NCI-H2107 treated with DMSO at 0.1 percent for 48 hours (cell line): ENCODE measurements at regions not wholly inside any gene's neighbourhood (a gene's known extent, or its start where the extent isn't known, plus 50 kb on each side); places are given as distances from the start of the nearest gene placed in this dataset.

ENCODE experiments used
- DNase-seq: peaks from one replicate; lab custom pipeline; 2025; ENCODE audit not compliant: unreplicated experiment; lab: John Stamatoyannopoulos, UW

DNA sequence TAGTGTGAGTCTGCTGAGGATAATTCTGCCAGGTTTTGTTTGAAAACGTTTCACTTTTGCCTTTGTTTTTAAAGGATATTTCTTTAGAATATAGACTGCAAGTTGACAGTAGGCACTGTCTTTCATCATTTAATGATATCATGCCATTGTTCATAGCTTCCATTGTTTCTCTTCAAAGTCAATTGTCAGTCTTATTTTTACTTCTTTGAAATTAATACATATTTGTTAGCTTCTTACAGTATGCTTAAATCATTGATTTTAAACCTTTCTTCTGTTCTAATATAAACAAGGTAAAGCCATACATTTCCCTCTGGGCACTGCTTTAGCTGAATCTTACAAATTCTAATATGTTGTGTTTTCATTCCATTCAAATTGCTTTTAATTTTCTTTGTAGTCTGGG lies 62.3 kb upstream of the PARVA start:
- no peak for DNase-seq

DNA sequence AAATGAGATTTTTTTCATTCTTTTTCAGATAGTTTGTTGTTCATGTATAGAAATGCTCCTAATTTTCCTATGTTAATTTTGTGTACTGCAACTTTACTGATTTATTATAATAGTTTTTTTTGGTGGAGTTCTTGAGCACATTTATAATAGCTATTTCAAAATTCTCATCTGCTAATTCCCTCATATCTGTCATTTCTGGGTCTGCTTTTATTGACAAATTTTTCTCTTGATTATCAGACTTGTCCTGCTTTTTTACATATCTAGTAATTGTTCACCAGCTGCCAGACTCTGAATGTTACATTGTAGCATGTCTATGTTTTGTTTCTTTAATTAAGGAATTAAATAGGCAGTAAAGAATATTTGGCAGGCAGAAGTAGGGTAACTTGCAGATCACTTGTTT lies 60.9 kb upstream of the PARVA start:
- DNase-seq: no peak

DNA sequence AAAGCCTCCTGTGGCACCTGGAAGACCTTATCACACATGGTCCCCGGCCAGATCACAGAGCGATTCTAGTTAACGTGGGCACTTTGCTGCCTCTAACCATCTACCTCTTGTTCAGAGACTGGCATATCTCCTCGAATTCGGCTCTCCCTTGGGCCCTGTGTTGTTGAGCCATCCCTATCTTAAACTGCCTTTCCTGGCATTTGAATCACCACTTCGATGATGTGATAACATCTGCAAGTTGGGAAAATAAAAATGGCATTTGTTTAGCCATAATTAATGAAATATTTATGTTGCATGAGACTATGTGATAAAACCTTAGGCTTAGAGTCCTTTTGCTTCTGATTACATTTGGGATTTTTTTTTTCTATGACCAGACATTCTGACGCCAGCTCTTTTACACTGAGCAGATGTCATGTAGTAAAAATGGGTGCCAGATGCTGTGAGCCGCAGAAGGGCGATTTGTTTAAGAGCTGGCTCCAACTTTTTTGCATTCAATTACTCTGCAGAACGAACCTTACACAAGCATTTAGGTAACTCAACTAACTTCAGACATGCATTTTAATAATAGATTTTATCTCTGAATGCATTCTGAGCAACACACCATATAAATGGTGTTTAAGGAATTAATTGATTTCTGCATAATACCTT lies 58.5 kb upstream of the PARVA start:
- DNase-seq: peak; percentile 96

DNA sequence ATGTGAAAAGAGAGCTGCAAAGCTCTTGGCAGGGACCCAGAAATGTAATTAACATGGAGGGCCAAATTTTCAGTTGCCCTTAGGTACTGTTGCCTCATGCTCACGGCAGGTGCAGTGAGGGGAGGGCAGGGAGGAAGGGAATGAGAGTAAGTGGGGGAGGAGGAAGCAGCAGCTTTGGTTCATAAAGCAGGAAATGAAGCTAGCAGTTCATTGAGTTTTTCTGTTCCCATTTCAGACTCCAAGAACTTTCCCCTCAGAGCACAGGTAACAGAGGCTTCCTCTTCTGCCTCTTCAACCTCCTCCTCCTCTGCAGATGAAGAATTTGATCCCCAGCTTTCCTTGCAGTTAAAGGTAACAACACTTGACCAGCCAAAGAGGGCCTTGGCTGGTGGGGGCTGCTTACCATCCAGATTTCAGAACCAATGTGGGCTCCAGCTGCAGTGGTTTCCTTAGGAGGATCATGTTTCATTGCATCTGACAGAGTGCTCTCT lies 57.9 kb upstream of the PARVA start:
- peak; percentile 95 for DNase-seq

DNA sequence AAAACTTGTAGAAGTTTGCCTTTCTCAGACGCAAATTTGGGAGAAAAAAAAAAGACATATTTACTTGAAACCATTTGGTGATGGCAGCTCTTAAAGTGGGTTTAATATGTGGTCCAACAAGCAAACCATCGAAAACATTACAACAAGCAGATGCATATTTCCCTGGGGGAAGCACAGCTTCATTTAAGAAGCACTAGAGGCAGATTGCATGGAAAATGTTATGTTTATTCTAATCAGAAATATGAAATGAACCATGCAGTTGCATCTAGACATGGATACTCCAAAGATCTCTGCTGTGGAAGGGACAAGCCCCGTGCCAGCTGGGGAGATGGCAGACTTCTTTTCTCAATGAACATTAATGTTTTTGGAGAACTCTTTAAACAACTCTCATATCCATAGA lies 57.4 kb upstream of the PARVA start:
- DNase-seq: peak; percentile 93

DNA sequence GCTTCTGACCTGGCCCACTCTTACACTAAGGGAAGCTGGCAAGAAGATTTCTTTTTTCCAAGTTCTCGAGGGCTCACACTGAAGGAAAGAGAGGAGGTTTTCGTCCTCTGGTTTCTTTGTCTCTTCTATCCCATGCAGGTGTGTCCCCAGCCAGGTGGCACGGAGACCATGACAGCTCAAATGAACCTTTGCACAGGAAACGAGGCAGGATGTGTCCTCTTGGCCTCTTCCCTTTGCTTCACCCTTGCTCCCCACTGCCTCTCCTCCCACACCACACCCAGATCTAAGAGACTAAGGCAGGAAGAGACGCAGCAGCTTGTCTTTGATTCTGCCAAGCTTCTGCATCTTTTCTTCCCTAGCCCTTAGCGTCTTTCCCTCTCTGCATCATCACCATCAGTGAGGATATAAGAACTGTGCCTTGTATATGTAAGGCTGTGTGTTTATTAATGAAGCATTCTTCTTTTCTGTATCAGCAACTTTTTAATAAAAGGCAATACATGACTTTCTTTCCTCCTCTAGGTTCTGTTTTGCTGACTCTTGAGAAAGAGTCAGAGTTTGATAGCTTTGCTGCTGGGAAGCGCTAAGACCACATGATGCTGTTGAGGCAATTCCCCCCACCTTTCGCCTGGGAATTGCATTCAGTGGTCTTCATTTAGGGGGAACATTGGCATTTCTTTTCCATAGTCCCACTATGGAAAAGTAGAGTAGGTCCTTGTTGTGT lies 56.0 kb upstream of the PARVA start:
- DNase-seq: no peak

DNA sequence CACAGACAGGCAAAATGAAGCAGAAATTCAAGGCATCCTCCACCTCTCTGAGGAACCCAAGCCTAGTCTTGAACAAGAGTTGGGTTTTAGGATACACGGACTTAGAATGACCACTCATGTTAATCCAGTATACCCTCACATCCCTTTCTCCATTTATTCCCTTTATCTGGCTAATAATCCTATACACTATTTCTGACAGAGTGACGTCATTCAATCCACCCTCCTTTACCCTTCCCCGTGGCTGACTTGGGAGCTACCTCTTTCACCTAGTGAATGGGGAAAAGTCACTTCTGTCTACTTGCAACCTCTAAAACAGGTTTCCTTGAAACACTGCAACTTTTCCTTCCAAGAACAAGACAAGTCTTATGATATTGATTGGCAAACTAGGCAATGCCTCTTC lies 52.8 kb upstream of the PARVA start:
- DNase-seq: no peak
